ENCODE measurements at regions not wholly inside any gene's neighbourhood (a gene's known extent, or its start where the extent isn't known, plus 50 kb on each side); places are given as distances from the start of the nearest gene placed in this dataset.

- Histone ChIP-seq H3K4me2 (ENCODE audit: low read depth, low read length, poor library complexity, severe bottlenecking) (no peak overlapping the region), H3K36me3 (ENCODE audit: insufficient read depth, low read length) (no peaks in the 10 kb centered on the region), H3K4me1 (ENCODE audit: insufficient read depth, low read length, poor library complexity, severe bottlenecking) (peaks cover 10% of the 10 kb centered on the region), H3K9ac (ENCODE audit: low read depth, low read length, poor library complexity, severe bottlenecking) (no peak overlapping the region), H3K9me2 (replicated peaks; ENCODE audit: low read depth, low read length) (no peaks in the 10 kb centered on the region), H4K20me1 (ENCODE audit: insufficient read depth, low read length, poor library complexity, severe bottlenecking) (no peaks in the 10 kb centered on the region), H3K79me2 (ENCODE audit: insufficient read depth, low read length) (no peaks in the 10 kb centered on the region), H3K9me3 (ENCODE audit: insufficient read depth, low read depth, low read length) (no peaks in the 10 kb centered on the region), H3K4me3 (ENCODE audit: low read length, poor library complexity, severe bottlenecking) (no peak overlapping the region), H3K27me3 (ENCODE audit: insufficient read depth, low read length, poor library complexity, severe bottlenecking) (no peaks in the 10 kb centered on the region), H2AFZ (ENCODE audit: low read length) (no peak overlapping the region), H3F3A (ENCODE audit: low read depth) (no peaks in the 10 kb centered on the region)
- TF ChIP-seq EZH2phosphoT487 (IDR thresholded peaks at IDR 0.05; ENCODE audit: borderline replicate concordance) = no peak
- TF ChIP-seq CTCF (conservative IDR thresholded peaks at IDR 0.05; ENCODE audit: low read length) = no peak
Observed at GRCh38 chr5:135248801-135249231, 150.2 kb downstream of the MACROH2A1 start.

- H4K20me1 ChIP-seq (ENCODE audit: insufficient read depth, low read length, poor library complexity, severe bottlenecking) = no peaks in the 10 kb centered on the region
Observed at GRCh38 chr5:135246923-135247795, 151.9 kb downstream of the MACROH2A1 start.

GRCh38 chr5:135246605-135246922 is 152.5 kb downstream of the MACROH2A1 start:
- peaks cover 10% of the 10 kb centered on the region for H3K4me1 ChIP-seq (ENCODE audit: insufficient read depth, low read length, poor library complexity, severe bottlenecking)
- H3K27me3 ChIP-seq (ENCODE audit: insufficient read depth, low read length, poor library complexity, severe bottlenecking) = no peaks in the 10 kb centered on the region
- no peaks in the 10 kb centered on the region for H3K9me2 ChIP-seq (replicated peaks; ENCODE audit: low read depth, low read length)
- no peaks in the 10 kb centered on the region for H3F3A ChIP-seq (ENCODE audit: low read depth)
- H3K4me3 ChIP-seq (ENCODE audit: low read length, poor library complexity, severe bottlenecking) = no peak overlapping the region
- no peak overlapping the region for H3K9ac ChIP-seq (ENCODE audit: low read depth, low read length, poor library complexity, severe bottlenecking)
- no peaks in the 10 kb centered on the region for H3K9me3 ChIP-seq (ENCODE audit: insufficient read depth, low read depth, low read length)
- no peak overlapping the region for H3K4me2 ChIP-seq (ENCODE audit: low read depth, low read length, poor library complexity, severe bottlenecking)
- no peak for TF ChIP-seq EZH2phosphoT487 (IDR thresholded peaks at IDR 0.05; ENCODE audit: borderline replicate concordance)
- TF ChIP-seq CTCF (conservative IDR thresholded peaks at IDR 0.05; ENCODE audit: low read length) = no peak
- no peaks in the 10 kb centered on the region for H3K79me2 ChIP-seq (ENCODE audit: insufficient read depth, low read length)
- H2AFZ ChIP-seq (ENCODE audit: low read length) = no peak overlapping the region
- H4K20me1 ChIP-seq (ENCODE audit: insufficient read depth, low read length, poor library complexity, severe bottlenecking) = no peaks in the 10 kb centered on the region
- no peaks in the 10 kb centered on the region for H3K36me3 ChIP-seq (ENCODE audit: insufficient read depth, low read length)

More at GRCh38 chr5:135246923-135247795, 151.9 kb downstream of the MACROH2A1 start:
- H3K4me1 ChIP-seq (ENCODE audit: insufficient read depth, low read length, poor library complexity, severe bottlenecking) = peaks cover 10% of the 10 kb centered on the region
- H3K4me3 ChIP-seq (ENCODE audit: low read length, poor library complexity, severe bottlenecking) = no peak overlapping the region
- no peak overlapping the region for H3K4me2 ChIP-seq (ENCODE audit: low read depth, low read length, poor library complexity, severe bottlenecking)
- H3K9ac ChIP-seq (ENCODE audit: low read depth, low read length, poor library complexity, severe bottlenecking) = no peak overlapping the region
- no peaks in the 10 kb centered on the region for H3F3A ChIP-seq (ENCODE audit: low read depth)
- H3K9me3 ChIP-seq (ENCODE audit: insufficient read depth, low read depth, low read length) = no peaks in the 10 kb centered on the region
- H2AFZ ChIP-seq (ENCODE audit: low read length) = no peak overlapping the region
- H3K9me2 ChIP-seq (replicated peaks; ENCODE audit: low read depth, low read length) = no peaks in the 10 kb centered on the region
- no peaks in the 10 kb centered on the region for H3K79me2 ChIP-seq (ENCODE audit: insufficient read depth, low read length)
- no peaks in the 10 kb centered on the region for H3K36me3 ChIP-seq (ENCODE audit: insufficient read depth, low read length)
- H3K27me3 ChIP-seq (ENCODE audit: insufficient read depth, low read length, poor library complexity, severe bottlenecking) = no peaks in the 10 kb centered on the region
- TF ChIP-seq EZH2phosphoT487 (IDR thresholded peaks at IDR 0.05; ENCODE audit: borderline replicate concordance) = no peak
- no peak for TF ChIP-seq CTCF (conservative IDR thresholded peaks at IDR 0.05; ENCODE audit: low read length)
